ENCODE measurements at regions not wholly inside any gene's neighbourhood (a gene's known extent, or its start where the extent isn't known, plus 50 kb on each side); places are given as distances from the start of the nearest gene placed in this dataset.

DNA sequence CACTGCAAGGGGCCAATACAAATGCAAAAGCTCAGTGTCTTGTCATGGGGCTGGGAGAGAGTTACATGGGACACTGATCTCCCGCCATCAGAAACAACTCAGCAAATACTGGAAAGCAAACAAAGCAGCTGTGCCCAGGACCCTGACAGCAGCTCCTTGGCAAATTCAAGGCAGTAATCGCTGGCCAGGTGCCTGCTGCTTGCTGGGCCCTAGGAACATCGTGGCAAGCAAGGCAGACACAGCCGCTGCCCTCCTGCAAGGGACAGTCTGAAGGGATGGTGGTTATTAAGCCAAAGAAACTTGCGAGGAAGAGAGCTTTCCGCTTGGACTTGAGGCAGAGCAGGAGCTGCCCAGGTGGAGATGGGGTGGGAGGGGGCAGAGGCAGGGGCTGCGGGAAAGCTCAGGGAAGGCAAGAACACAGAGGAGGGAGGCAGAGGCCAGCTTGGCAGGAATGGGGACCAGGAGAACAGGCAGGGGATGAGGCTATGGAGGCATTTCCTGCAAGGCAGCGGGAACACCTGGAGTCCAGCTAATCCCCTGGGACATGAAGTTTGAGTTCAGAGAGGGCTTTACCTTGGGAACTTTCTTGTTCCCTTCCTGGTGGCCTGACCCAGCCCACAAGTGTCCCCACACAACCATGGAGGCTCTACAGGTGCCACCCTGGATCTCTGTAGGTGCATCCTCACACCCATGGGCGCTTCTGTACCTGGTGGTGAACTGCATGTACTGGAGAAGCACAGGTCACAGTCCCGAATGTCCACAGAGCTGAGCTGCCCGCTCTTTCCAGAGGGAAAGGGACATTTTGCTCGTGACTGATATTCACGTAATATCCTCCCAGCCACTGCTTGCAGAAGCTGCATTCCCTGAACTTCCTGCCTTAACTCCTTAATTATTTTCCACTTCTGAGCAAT, 78.7 kb upstream of the ATP2B2 start:
- DNase-seq = no peak

DNA sequence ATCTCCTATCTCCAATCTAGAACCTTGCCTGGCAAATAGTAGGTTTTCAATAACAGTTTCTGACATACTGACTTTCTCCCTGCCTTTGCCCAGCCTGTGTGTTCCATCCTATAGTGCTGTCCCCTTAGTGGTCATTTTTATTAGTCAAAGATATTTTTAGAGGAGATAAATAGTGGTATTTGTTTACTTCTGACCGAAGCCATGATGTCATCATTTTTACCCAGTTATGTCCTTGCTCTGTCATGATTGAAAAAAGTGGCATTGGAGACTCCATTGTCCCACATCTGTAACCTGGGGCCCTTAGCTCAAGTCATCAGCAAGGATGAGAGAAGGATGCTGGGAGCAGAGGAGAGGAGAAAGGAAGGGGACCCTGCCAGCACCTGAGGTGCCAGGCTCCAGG, 80.6 kb upstream of the ATP2B2 start:
- no peak for DNase-seq

DNA sequence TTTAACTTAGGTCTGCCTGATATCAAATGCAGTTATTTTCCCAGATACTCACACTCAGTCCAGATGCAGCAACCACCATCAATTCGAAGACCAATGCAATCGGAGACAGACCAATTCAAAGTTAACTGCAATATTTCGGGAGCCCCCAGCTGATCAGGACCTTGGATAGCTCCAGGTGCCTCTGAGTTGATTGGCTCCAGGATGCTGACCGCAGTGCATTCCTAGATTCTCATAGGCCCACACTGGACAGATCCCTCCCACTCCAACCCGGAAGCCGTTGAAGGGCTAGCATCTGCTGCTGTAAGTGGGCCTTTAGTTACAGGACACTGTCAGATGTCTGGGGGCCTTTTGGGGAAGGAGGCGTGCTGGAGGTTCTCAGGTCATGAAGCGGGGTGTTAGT, 89.5 kb upstream of the ATP2B2 start:
- peak; percentile 75 for DNase-seq

DNA sequence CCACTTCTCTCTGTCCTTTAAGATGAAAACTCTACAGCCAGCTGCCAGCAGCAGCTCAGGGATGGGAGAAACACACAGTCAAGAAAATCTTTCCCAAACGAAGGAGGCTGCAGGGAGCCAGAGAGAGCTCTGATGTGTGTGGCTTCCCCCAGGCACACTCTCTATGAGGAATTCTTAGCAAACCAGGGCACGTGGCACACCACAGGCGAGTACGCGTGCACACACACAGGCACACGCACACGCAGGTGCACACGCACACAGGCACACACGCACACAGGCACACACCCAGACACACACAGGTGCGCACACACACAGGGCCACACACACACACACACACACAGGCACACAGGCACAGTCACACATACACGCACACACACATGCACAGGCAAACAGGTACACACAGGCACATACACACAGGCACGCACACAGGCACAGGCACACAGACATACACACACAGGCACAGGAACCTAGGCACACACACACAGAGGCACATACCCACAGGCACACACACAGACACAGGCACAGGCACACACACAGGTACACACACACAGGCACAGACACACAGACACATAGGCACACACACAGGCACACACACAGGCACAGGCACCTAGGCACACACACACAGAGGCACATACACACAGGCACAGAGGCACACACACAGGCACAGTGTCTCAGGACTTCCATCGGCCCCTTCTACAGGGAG, 91.5 kb upstream of the ATP2B2 start:
- DNase-seq = no peak

DNA sequence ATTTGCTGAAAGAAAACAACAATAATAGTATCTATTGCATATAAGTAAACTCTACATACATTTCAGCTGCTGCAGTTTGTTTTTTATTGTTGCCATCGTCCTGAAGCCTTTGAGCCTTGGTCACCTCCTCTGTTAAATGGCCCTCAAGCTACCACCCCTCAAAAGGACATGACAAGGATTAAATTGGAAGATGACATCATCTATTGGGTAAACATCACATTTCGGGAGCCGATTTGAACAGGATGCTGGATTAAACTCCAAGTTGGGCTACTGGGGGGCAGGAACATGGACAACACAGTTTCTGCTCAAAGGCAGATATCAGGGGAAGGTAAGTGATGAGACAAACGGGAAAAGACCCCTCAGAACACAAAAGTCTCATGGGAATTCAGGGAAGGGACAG, 92.3 kb upstream of the ATP2B2 start:
- no peak for DNase-seq

DNA sequence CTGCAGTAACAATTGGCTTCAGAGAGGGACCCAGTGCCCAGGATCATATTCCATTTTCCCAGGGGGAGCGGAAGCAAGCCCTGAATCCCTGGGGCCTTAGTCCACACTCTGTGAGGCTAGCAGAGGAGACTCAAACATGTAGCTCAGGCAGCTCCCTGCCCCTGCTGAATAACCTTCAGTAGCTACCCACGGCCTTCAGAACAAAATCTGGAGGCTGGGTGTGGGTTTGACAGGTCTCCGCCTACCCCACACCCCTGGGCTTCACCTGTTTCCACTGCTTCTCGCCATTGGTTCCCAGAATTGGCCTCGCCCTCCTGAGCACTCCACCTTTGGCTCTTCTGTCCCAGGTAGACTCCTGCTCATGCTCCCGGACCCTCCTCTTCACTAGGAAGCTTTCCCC, 93.6 kb upstream of the ATP2B2 start:
- DNase-seq = no peak

DNA sequence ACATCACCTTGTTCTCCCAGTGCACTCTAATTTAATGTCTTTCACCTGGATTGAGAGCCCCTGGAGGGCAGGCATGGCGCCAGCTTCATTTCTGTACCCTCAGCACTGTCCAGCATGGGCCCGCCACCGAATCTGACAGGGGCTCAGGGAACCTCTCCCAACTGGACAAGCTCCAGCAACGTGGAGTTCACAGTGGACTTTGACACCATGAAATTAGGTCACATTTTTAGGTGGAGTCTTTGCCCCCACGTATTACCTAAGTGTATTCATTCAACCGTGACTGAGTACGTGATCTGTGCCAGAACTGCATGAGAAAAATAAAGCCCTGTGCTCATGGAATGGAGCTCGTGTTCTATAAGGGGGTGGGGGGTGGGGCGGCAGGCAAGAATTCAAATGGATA, 94.1 kb upstream of the ATP2B2 start:
- no peak for DNase-seq

DNA sequence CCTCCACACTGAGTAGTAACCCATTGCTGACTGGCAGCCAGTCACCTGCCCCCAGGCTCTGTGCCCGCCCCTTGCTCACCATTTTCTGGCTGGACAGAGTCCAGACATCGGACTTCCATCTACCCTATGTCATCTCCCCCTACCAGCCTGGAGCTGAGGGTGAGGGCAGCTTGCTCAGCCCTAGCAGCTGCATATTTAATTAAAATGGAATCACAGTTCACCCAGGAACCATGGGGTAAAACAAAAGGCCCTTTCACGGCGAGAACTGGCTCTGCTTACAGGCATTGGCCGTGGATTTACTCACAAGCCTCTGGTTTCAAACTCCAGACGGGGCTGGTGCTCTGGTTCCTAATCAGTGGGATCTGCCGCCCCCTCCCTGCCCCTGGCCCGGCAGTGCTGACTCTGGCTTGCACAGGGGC, 94.9 kb upstream of the ATP2B2 start:
- DNase-seq = no peak

DNA sequence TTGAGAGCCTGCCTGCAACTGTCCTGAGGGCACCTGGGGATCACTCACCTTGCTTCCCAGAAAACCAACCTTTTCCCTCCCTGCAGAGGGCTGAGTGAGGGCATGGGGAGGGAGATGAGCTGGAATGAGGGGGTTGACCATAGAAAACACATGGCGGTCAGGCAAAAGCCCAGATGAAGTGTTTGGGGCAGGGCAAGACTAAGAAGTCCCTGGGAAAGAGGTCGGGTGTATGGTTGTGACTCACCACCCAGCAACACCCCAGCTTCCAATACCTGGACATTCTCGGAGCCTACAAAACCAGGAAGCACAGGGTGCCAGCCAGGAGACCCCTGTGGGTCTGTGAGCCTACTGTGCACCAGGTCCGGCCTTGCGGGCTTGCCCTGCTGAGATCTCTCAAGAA, 95.3 kb upstream of the ATP2B2 start:
- DNase-seq = no peak

DNA sequence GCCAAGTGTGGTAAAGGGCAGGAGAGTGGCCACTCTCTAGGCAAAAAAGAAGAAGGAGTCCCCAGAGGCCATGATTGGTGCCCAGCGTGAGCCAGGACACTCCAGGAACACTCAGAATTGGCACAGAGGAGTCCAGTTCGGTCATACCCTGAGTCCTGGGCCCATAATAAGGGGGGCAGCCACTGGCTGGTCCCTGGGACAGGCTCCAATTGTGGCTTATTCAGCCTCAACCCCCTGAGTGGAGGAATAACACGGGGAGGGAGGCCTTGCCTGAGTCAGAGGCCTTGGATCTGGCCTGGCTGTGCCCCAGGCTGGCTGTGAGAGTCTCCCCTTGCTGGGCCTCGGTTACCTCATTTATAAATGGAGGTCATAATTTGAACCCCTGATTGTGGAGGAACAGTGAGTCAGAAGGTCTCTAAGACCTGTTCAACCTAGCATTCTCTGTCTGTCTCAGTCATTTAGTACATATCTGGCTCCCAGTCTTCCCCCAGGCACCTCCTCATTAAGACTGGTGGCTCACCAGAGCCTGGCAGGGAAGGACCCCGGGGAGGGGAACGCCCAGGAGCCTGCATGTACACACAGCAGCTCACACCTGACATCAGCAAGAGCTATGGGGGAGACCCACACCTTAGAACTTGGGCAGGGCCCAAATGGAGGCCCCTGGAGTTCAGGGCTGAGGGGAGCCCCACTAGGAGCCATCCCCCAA, 95.9 kb upstream of the ATP2B2 start:
- no peak for DNase-seq

DNA sequence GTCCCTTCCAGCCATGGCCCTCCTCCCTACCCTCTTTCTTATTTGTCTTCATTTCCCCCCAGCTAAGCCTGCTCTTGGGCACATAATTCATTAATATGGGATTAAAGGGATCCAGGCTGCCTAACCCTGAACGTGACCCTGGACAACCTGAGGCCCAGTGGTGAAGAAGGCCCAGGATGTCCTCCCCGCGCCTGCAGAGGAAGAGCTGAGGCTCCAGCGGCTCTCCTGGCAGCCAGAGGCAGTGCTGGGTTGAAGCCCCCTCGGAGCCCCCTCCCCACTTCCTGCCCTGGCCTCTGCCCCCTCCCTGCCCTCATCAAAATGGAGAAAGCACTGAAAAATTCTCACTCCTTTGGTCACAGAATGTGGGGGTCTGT, 96.5 kb upstream of the ATP2B2 start:
- no peak for DNase-seq

DNA sequence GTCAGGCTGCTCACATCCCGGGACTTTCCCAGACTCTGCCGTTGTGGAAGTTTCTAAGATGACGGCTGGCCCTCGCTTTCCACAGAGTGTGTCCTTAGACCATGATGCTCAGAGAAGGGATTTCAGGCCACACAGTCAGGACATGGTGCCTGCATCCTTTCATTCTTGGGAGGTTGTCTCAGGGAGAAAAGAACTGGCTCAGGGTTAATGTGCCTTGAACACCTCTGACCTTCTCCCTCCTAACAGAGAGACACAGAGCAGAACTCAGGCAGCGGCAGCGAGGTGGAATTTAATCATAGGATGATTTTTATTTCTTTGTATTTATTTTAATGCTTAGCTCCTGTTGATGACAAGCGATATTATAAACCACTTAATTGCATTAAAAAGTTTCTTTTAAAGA, 96.9 kb upstream of the ATP2B2 start:
- DNase-seq = no peak

DNA sequence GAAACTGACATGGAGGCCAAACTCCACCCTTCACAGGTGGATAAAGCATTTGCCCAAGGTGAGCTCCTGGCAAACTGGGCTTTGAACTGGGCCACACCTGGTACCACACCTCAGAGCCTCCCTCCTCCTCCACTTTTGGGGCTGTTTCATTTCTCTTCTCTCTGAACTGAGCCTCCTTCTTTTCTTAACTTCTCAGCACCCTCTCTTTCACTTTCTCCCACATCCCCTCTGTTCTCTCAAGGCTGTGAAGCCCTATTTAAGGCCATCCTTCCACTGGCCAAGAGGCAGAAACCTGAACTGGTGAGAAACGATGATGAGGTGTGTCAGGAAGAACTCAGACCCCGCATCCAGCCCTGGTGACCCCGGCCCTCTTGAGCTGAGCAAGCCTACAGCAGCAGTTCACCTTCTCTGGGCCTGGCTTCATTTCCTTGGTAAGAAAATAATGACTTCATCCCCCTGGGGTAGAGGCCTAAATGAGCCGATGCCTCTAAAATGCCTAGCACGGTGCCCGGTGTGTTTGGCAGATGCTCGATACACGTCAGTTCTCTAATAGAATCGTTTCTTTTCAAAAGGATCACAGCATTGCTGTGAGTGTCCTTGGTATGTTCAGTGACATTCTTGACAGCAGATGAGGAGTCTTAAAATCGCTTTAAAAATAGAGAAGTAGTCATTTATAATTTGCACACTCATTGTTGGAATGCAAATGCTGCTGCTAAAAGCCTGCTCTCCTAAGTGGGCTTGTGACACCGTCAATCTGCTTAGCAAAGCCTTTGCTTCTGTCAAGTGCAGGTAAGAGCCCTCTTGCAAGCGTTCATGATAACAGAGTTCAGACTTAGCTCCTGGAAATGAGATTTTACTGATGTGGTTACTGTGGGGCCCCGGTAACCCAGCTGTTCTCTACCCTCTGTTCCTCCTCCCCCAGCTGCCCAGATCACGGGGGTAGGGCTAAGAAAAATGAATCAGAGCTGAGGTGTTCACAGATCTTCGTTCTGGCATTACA, 97.7 kb upstream of the ATP2B2 start:
- DNase-seq = no peak

DNA sequence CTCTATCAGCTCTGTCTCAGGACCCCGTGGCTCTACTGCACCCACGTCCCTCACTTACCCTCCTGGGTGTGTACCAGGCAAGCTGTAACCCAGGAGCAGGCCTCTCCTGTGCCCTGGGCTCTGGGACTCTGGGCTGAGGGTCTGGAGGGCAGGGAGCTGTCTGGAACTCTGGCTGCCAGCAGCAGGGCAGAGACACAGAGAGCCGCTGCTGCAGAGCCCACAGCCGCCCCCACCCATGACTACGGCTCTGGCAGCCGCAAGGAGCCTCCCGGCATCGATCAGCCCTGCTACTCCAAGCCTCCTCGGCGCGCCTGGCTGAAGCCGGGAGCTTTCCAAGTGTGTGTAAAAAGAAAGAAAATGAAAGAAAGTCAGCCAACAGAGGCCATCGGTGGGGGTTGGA, 103.7 kb upstream of the ATP2B2 start:
- DNase-seq = no peak

DNA sequence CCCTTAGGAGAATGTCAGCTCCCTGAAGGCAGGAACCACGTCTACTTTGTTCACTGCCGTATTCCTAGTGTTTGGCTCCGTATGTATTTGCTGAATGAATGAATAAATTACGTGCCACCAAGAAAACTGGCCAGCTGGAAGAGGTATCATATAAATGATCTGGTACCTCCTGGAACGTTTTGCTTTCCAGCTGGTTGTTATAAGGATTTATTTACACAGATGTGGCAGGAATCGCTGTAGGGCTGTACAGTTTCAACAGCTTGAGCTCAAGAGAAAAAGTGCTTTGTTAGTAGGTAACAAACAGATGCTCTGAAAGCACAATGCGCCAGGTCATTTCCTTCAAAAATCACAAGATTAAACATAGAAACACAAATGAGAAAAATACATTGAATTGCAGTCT, 108.8 kb upstream of the ATP2B2 start:
- no peak for DNase-seq

DNA sequence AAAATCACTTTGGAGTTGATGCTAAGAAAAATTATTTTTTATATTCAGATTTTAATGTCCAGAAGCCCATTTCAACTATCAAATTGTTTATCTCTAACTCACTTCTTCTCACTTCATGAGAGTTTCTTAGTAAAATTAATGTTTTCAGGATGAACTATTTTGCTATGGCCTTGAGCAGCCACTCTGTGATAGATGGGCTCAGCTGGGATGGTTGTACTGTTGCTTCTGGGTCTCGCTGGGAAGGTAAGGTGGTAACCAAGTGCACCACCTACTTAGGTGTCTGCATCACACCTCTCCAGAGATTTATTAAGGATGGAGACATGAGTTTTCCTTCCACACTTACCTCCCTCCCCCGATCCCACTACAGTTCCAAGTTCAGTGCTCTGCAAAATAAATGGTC, 110.3 kb upstream of the ATP2B2 start:
- DNase-seq = no peak

DNA sequence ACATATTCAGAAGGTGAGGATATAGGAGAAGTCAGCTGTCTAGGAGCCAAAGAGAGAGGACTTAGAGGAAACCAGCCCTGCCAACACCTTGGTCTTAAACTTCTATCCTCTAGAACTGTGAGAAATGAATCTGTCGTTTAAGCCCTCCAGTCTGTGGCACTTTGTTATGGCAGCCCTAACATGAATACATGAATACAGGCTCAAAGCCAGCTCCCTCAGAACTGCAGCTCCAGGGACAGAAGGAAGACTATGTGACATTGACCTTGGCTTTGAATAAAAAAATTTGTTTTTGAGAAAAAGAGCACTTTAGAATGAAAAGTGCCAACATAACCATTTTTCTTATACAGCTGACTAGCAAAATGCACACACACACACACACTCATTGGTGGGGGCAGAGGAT, 110.9 kb upstream of the ATP2B2 start:
- DNase-seq = no peak

DNA sequence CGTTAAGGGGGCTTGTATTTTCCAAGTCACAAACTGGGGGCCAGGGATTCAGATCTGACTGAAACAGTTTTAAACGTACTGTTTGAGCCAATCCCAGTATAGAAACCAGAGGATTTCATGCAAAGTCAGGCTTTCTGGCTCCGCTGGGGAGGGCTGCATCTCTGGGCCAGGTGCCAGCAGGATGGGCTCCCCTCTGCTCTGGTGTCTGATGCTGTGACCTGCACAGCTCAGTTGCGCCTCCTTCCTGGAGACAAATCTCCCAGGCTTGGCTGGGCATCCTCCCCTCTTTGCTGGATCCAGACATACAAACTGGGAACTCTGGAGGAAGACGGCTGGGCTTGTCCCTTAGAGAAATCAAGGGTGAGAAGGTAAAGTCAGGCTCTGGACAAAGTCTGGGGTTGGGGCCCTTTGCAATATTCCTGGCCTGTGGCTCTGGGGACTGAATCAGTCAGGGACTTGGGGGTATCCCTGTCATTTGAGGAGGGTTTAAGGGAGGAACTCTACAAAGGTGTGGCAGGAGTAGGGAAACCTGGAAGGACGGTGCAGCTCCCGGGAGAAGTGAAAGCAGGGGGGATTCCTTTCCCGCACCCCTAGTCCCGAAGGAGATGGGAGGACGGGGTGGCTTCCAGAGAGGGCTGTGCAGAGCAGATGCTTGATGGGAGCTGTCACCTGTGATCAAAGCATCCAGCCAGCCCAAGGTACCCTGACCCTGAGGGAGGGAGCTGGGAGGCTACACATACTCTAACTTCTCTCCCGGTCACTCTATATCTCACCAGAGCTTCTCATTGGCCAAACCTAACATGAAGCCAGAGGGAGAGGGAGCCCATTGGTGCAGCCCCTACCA, 114.8 kb upstream of the ATP2B2 start:
- no peak for DNase-seq

DNA sequence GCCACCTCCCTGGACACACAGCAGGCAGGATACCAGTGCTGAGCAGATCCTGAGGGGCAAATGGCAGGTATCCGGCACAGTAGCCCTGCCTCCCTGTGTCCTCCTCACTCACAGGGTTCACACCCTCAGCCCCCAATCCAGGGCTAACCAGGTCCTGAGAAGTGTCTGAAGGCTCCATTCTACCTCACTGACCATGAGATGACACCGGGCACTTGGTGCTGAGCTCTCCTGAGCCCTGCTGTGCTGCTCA, 115.4 kb upstream of the ATP2B2 start:
- DNase-seq = no peak

DNA sequence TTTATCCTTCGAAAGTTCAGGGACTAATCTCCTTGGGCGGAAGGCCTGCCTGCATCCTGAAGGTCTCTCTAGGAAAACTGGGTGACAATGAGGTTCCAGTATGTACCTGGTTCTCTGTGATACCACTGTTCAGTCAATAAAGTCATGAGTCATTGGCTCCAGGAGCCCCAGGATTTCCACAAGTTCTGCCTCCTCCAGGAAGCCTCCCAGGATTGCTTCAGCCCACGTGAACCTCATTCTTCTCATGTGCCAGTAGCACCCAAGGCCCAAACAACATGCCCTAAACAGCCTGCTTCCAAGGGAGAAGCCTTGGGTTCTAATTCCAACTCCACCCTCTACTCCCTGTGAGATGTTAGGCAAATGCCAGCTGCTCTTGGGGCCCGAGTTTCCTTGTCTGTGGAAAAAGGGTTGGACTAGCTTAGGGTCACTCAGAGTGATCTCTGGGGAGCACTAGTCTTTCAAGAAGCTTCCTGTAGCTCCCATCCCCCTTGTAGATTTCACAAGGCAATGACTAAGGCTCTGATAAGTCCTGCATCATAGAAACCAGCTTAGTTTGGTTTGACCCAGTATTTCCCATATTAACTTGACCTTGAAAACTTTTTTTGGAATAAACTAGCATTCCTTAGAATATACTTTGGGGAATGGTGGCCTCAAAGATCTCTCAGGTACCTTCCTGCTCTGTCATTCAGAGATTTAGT, 118.3 kb upstream of the ATP2B2 start:
- no peak for DNase-seq
